Nephron progenitor cell (in vitro differentiated cells): ENCODE measurements at regions not wholly inside any gene's neighbourhood (a gene's known extent, or its start where the extent isn't known, plus 50 kb on each side); places are given as distances from the start of the nearest gene placed in this dataset.

Experiments
- DNase-seq: peaks from one replicate; pipeline ENCODE4 v3.0.0; 2021
- H3K27ac Mint-ChIP-seq: 2 replicates; pipeline ENCODE4 v1.8.0; 2021; ENCODE audit warnings: mild to moderate bottlenecking, moderate library complexity, mixed read lengths
- H3K27me3 Mint-ChIP-seq: 2 replicates; pipeline ENCODE4 v1.8.0; 2021; ENCODE audit warnings: mild to moderate bottlenecking, low read depth, mixed read lengths; ENCODE audit not compliant: poor library complexity
- H3K36me3 Mint-ChIP-seq: 2 replicates; pipeline ENCODE4 v1.8.0; 2021; ENCODE audit warnings: low read depth, mixed read lengths
- H3K4me1 Mint-ChIP-seq: 2 replicates; pipeline ENCODE4 v1.8.0; 2021; ENCODE audit warnings: mixed read lengths
- H3K4me3 Mint-ChIP-seq: 2 replicates; pipeline ENCODE4 v1.8.0; 2021; ENCODE audit warnings: mild to moderate bottlenecking, moderate library complexity, mixed read lengths
- H3K9me3 Mint-ChIP-seq: 2 replicates; pipeline ENCODE4 v1.8.0; 2021; ENCODE audit warnings: mild to moderate bottlenecking, moderate library complexity, mixed read lengths
- TF ChIP-seq, protein P1 (sequence below): fragments of 200-600 bp; sonication (generic); IDR thresholded peaks from 2 replicates; pipeline ENCODE4 v1.5.0; 2021; ENCODE audit warnings: antibody characterized with exemption

- TF ChIP-seq, protein P1, sequence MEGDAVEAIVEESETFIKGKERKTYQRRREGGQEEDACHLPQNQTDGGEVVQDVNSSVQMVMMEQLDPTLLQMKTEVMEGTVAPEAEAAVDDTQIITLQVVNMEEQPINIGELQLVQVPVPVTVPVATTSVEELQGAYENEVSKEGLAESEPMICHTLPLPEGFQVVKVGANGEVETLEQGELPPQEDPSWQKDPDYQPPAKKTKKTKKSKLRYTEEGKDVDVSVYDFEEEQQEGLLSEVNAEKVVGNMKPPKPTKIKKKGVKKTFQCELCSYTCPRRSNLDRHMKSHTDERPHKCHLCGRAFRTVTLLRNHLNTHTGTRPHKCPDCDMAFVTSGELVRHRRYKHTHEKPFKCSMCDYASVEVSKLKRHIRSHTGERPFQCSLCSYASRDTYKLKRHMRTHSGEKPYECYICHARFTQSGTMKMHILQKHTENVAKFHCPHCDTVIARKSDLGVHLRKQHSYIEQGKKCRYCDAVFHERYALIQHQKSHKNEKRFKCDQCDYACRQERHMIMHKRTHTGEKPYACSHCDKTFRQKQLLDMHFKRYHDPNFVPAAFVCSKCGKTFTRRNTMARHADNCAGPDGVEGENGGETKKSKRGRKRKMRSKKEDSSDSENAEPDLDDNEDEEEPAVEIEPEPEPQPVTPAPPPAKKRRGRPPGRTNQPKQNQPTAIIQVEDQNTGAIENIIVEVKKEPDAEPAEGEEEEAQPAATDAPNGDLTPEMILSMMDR, result no peak
- H3K4me3 Mint-ChIP-seq, result no peak overlapping the region
- H3K36me3 Mint-ChIP-seq, result no peaks in the 10 kb centered on the region
- no peaks in the 10 kb centered on the region for H3K4me1 Mint-ChIP-seq
- H3K9me3 Mint-ChIP-seq, result peaks cover 4% of the 10 kb centered on the region
- H3K27me3 Mint-ChIP-seq, result no peaks in the 10 kb centered on the region
- DNase-seq, result no peak
- H3K27ac Mint-ChIP-seq, result no peak overlapping the region
These were observed 408.6 kb downstream of the CDH7 start for GRCh38 chr18:66159451-66159850.

- H3K27me3 Mint-ChIP-seq, result no peaks in the 10 kb centered on the region
- H3K9me3 Mint-ChIP-seq, result no peaks in the 10 kb centered on the region
- no peak overlapping the region for H3K4me3 Mint-ChIP-seq
- TF ChIP-seq, protein P1, result no peak
- no peak for DNase-seq
- H3K36me3 Mint-ChIP-seq, result no peaks in the 10 kb centered on the region
- H3K4me1 Mint-ChIP-seq, result no peaks in the 10 kb centered on the region
- H3K27ac Mint-ChIP-seq, result no peak overlapping the region
These were observed 406.3 kb downstream of the CDH7 start for GRCh38 chr18:66156946-66157687.

DNA sequence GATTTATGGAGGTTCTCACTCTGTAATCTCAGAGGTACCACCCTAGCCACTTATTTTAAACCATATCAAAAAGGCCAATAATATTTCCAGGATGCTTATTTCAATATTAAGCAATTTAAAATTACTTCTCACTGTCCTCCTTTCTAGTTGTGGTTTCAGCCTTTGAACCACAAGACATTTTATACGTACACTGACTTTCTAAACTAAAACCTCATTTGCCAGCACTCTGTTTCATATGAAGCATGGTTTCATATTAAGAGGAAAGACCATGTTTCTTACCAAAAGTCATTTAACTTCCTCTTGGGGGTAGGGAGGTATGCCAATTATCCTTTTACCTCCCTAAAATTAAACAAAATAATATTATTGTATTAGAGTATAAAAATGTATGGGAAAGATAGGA is 399.8 kb downstream of the CDH7 start:
- no peak overlapping the region for H3K4me3 Mint-ChIP-seq
- H3K27ac Mint-ChIP-seq, result no peak overlapping the region
- TF ChIP-seq, protein P1, result no peak
- no peaks in the 10 kb centered on the region for H3K36me3 Mint-ChIP-seq
- no peaks in the 10 kb centered on the region for H3K9me3 Mint-ChIP-seq
- no peak for DNase-seq
- no peaks in the 10 kb centered on the region for H3K27me3 Mint-ChIP-seq
- H3K4me1 Mint-ChIP-seq, result no peaks in the 10 kb centered on the region

GRCh38 chr18:66143029-66143428 is 392.2 kb downstream of the CDH7 start:
- peaks cover 27% of the 10 kb centered on the region for H3K4me1 Mint-ChIP-seq
- H3K4me3 Mint-ChIP-seq, result no peak overlapping the region
- no peak for DNase-seq
- TF ChIP-seq, protein P1, result no peak
- H3K27ac Mint-ChIP-seq, result no peak overlapping the region
- H3K9me3 Mint-ChIP-seq, result no peaks in the 10 kb centered on the region
- H3K36me3 Mint-ChIP-seq, result no peaks in the 10 kb centered on the region
- no peaks in the 10 kb centered on the region for H3K27me3 Mint-ChIP-seq

DNA sequence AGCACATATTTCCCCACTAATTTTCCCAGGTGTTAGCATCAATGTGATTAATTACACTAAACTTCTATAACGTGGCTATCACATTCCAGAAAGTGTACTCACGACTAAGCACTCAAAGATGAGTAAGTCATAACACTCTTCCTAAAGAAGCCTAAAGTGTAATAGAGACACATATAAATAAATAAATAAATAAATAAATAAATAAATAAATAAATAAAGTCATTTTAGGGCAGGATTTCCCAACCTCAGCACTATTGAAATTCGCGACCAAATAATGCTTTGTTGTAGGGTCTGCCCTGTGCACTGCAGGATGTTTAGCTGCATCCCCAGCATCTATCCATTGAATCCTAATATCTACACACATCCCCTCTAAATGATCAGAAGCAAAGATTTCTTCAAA is 390.9 kb downstream of the CDH7 start:
- DNase-seq, result no peak
- Mint-ChIP-seq H3K9me3 (no peaks in the 10 kb centered on the region), H3K36me3 (no peaks in the 10 kb centered on the region), H3K4me3 (no peak overlapping the region), H3K4me1 (peaks cover 27% of the 10 kb centered on the region), H3K27me3 (no peaks in the 10 kb centered on the region), H3K27ac (peak overlapping the region; percentile 38)
- TF ChIP-seq, protein P1, result no peak

DNA sequence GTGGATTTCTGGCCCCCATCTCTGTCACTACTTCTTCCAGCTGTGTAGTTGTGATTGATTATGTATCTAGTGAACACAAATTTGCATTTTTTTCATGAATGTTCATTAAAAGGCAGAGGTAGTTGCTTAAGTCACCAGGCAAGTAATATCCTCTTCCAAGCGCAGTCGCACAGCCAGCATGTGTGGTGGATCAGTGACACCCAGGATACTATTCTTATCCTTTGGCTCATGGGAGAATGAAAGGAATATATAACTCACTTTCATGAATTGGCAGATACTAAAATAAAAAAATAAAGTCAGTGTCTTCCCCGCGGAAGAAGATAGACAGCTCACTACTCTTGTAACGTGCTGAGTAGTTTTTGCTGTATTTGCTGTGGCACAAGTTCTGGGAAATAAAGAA is 387.8 kb downstream of the CDH7 start:
- TF ChIP-seq, protein P1, result no peak
- Mint-ChIP-seq H3K27ac (peak overlapping the region; percentile 29), H3K4me1 (peaks cover 21% of the 10 kb centered on the region), H3K9me3 (no peaks in the 10 kb centered on the region), H3K36me3 (no peaks in the 10 kb centered on the region), H3K27me3 (no peaks in the 10 kb centered on the region), H3K4me3 (no peak overlapping the region)
- no peak for DNase-seq
